ENCODE measurements at regions not wholly inside any gene's neighbourhood (a gene's known extent, or its start where the extent isn't known, plus 50 kb on each side); places are given as distances from the start of the nearest gene placed in this dataset.

- no peak for FAIRE-seq
Measured at GRCh38 chr2:106941372-106941993, 55.5 kb upstream of the ST6GAL2 start.

GRCh38 chr2:106943468-106944200, 57.7 kb upstream of the ST6GAL2 start:
- no peak for FAIRE-seq

- no peak for FAIRE-seq
Measured at GRCh38 chr2:106944215-106944614, 58.2 kb upstream of the ST6GAL2 start.

- no peak for FAIRE-seq
Measured at GRCh38 chr2:106948540-106948939, 62.6 kb upstream of the ST6GAL2 start.

- no peak for FAIRE-seq
Measured at GRCh38 chr2:106953236-106953635, 67.3 kb upstream of the ST6GAL2 start.

GRCh38 chr2:106953779-106954178, 67.8 kb upstream of the ST6GAL2 start:
- no peak for FAIRE-seq

- FAIRE-seq = no peak
Measured at GRCh38 chr2:106954304-106954703, 68.3 kb upstream of the ST6GAL2 start.

GRCh38 chr2:106956416-106956815, 70.4 kb upstream of the ST6GAL2 start:
- FAIRE-seq = no peak

GRCh38 chr2:106956879-106957278, 70.9 kb upstream of the ST6GAL2 start:
- no peak for FAIRE-seq

- FAIRE-seq = no peak
Measured at GRCh38 chr2:106959975-106960682, 74.2 kb upstream of the ST6GAL2 start.

- FAIRE-seq = no peak
Measured at GRCh38 chr2:106960683-106961161, 74.8 kb upstream of the ST6GAL2 start.

GRCh38 chr2:106961328-106961727, 75.4 kb upstream of the ST6GAL2 start:
- no peak for FAIRE-seq

GRCh38 chr2:106963156-106963555, 77.2 kb upstream of the ST6GAL2 start:
- no peak for FAIRE-seq

GRCh38 chr2:106963893-106964292, 77.9 kb upstream of the ST6GAL2 start:
- no peak for FAIRE-seq

GRCh38 chr2:106965611-106966010, 79.6 kb upstream of the ST6GAL2 start:
- FAIRE-seq = no peak

- no peak for FAIRE-seq
Measured at GRCh38 chr2:106969777-106970176, 83.8 kb upstream of the ST6GAL2 start.

GRCh38 chr2:106970471-106971261, 84.7 kb upstream of the ST6GAL2 start:
- no peak for FAIRE-seq

GRCh38 chr2:106972782-106973181, 86.8 kb upstream of the ST6GAL2 start:
- FAIRE-seq = no peak

GRCh38 chr2:106974891-106975290, 88.9 kb upstream of the ST6GAL2 start:
- no peak for FAIRE-seq

- no peak for FAIRE-seq
Measured at GRCh38 chr2:106975641-106976040, 89.7 kb upstream of the ST6GAL2 start.

GRCh38 chr2:106976548-106976947, 90.6 kb upstream of the ST6GAL2 start:
- no peak for FAIRE-seq

GRCh38 chr2:106977717-106978116, 91.8 kb upstream of the ST6GAL2 start:
- no peak for FAIRE-seq

GRCh38 chr2:106978647-106979046, 92.7 kb upstream of the ST6GAL2 start:
- no peak for FAIRE-seq

Measured in TTC549 (cell line).